LNCaP clone FGC (cell line): ENCODE measurements at regions not wholly inside any gene's neighbourhood (a gene's known extent, or its start where the extent isn't known, plus 50 kb on each side); places are given as distances from the start of the nearest gene placed in this dataset.
A peak's percentile ranks its signal among the peaks of the same experiment; 100 is the strongest.

Experiments used
- DNase-seq: peaks from one replicate; pipeline ENCODE4 v3.0.0-alpha.2; 2011; ENCODE audit warnings: low read depth
- H3K4me3 ChIP-seq: 2 replicates; pipeline ENCODE4 v1.5.1; 2011; ENCODE audit warnings: mild to moderate bottlenecking, low read depth, low read length, control low read depth
- CTCF ChIP-seq: IDR thresholded peaks from 2 replicates; pipeline ENCODE4 v1.5.1; 2012; ENCODE audit warnings: mild to moderate bottlenecking; ENCODE audit not compliant: control insufficient read depth, insufficient read depth; ENCODE audit errors: extremely low read depth

DNA sequence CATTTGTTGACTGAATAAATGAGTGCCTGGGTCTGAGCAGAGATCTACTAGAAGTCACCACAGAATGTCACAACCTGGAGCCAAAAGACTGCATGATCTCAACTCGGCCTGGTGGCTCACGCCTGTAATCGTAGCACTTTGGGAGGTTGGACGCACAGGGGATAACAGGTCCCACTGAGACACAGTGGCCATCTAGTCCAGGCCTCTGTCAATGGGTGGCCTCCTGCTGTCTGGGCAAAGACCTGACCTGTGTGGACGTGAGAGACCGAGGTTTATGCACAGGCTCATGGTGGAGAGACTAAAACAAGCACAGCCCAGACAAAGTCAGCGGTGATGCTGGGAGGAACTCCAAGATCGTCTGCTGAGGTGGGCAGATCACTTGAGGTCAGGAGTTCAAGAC, 103.0 kb upstream of the BACE2 start:
- no peak for TF ChIP-seq CTCF

DNA sequence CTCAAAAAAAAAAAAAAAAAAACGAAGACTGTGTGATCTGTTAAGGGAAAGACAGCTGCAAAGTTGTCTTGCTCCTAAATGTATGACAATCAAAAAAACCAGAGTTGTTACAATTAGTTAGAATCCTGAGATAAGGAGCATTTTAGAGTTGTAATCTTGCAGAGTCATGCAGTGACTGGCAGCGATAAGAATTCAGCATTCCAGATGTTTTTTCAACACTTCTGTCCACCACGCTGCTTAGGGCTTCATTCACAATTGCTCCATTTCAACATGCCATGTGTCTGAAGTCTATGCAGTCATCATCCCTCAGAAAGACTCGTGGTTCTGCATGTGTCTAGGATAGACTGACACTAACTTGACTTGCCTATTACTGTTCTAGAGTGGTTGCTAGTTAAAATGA, 102.4 kb upstream of the BACE2 start:
- H3K4me3 ChIP-seq = no peak overlapping the region
- no peak for DNase-seq
- no peak for TF ChIP-seq CTCF

More for the DNA sequence above, 103.0 kb upstream of the BACE2 start:
- no peak overlapping the region for H3K4me3 ChIP-seq
- no peak for DNase-seq

GRCh38 chr21:41066086-41066938, 101.6 kb upstream of the BACE2 start:
- H3K4me3 ChIP-seq = no peak overlapping the region
- no peak for TF ChIP-seq CTCF
- DNase-seq = peak; percentile 38

DNA sequence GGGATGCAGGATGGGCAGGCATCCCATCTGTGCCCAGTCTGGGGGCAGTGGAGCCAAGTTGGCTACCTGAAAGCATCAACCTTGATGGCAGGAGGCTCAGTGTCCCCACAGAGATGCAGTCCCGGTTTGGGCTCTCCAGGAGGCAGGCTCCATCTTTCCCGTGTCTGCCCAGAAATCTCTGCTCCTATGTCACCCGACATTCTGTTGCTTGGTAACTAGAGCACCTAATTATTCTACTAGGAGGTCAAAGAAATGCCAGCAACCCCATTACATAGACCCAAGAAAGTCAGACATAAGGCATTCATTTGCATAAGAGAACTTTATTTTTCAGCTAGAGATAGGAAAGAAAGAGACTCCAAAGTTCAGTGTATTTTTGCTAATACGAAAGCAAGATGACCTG, 100.3 kb upstream of the BACE2 start:
- DNase-seq = no peak
- TF ChIP-seq CTCF = no peak

GRCh38 chr21:41068496-41068895, 99.5 kb upstream of the BACE2 start:
- DNase-seq = no peak
- TF ChIP-seq CTCF = no peak
- H3K4me3 ChIP-seq = no peak overlapping the region

More for the DNA sequence above, 100.3 kb upstream of the BACE2 start:
- H3K4me3 ChIP-seq = no peak overlapping the region

- H3K4me3 ChIP-seq = no peak overlapping the region
- DNase-seq = peak; percentile 53
- peak; percentile 98 for TF ChIP-seq CTCF
Measured at GRCh38 chr21:41068967-41069642, 98.9 kb upstream of the BACE2 start.
